ENCODE measurements at regions not wholly inside any gene's neighbourhood (a gene's known extent, or its start where the extent isn't known, plus 50 kb on each side); places are given as distances from the start of the nearest gene placed in this dataset.

GRCh38 chr11:69887841-69888427 is 68.7 kb upstream of the FGF3 start:
- no peak overlapping the region for H3K27ac ChIP-seq
- no peak for TF ChIP-seq CTCF (conservative IDR thresholded peaks at IDR 0.05)
- no peak for TF ChIP-seq ZFX (IDR thresholded peaks at IDR 0.05)

GRCh38 chr11:69888483-69889181 is 69.4 kb upstream of the FGF3 start:
- TF ChIP-seq ZFX (IDR thresholded peaks at IDR 0.05), result no peak
- peak; percentile 96 for TF ChIP-seq CTCF (conservative IDR thresholded peaks at IDR 0.05)
- H3K27ac ChIP-seq, result no peak overlapping the region

DNA sequence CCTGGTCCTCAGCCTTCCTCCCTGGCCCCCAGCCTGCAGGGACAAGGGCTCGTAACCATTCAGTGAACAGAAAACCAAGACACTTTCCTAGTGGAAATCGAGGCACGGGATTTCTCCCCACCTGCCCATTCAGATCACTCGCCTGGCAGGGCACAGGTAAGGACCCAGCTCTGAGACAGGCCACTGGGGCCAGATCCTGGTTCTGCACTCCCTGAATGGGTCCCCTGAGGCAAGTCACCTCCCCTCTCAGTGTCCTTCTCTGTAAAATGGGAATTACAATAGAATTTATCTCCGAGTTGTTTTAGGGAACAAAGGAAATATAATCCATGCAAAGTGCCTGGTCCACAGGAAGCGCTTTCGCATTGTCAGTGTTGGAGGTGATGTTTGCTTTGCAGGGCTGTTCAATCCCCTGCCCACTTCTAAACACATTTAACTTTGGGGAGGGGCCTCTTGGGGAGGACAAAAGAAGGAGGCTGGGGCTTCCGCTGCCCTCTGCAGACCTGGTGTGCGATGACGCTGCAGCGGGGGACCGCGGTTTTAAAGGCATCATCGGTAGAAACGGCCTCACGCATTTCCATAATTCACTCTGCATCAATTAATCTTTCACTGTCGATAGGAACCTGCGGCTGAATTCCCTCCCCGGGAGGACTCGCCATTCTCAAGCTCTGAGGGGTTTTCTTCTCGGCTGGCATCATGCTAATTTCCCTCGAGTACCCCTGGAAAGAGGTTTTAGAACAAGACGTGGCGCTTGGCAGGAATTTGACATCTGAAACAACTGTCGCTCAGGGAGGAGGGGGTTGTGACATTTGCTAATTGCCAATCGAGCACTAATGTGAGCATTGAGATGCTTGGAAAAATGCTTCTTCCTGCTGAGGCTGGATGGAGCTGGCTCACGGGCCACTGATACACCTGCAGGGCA is 70.4 kb upstream of the FGF3 start:
- no peak overlapping the region for H3K27ac ChIP-seq

DNA sequence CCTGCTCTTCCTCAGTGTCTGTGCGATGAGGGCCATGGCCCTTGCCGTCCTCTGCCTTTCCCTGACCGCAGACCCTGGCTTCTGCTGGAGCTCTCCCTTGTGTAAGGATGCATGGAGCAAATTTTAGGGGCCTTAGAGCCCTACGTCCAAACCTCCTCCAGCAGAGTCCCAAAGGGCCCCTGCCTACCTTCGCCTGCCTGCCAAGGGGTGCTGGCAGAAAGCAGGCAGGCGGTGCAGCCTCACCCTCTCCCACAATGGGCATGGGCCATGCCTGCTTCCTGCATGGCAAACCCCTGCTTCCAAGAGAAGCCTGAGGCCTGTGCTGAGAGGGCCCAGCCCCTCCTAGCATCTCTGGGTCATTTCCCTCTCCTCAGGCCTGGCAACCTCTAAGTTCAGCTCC is 71.3 kb upstream of the FGF3 start:
- TF ChIP-seq ZFX (IDR thresholded peaks at IDR 0.05), result no peak
- no peak for TF ChIP-seq CTCF (conservative IDR thresholded peaks at IDR 0.05)
- no peak overlapping the region for H3K27ac ChIP-seq

More for the DNA sequence above, 70.4 kb upstream of the FGF3 start:
- TF ChIP-seq CTCF (conservative IDR thresholded peaks at IDR 0.05) (no peak), ZFX (IDR thresholded peaks at IDR 0.05) (no peak)

DNA sequence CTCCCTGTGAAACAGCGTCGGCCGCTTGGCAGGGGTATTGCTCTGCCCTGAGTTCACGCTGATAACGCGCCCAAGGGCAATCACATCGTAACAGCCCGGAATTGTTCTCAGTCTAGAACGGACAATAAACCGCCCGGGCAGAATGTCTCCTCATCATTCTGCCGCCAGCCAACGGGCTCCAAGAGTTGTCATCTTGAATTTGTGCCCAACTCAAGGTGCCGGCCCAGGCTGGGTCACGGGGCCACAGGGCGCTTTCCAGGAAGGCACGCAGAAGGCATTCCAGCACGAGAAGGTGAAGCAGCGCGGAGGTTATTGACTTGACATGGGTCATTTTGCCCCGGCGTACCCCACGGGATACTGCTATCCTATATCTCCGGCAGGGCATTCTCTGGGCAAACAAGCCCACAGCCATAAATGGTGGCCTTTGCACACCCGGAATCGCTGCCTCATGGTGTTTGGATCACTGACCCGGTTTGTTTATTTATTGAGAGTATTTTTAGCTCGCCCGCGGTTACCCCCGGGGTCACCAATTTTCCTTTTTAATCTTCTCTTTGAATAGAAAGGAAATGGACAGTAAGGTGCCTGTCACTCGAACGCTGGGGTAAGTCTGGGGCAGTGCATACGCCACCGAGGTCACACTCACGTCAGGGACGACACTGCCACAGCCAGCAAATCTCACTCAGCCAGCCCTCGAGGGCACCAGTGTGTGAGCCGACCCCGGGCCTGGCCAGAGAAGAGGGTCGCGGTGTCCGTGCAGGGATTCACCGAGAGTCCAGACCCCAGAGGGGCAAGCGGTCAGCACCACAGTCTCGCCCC is 72.4 kb upstream of the FGF3 start:
- TF ChIP-seq CTCF (conservative IDR thresholded peaks at IDR 0.05) (no peak), ZFX (IDR thresholded peaks at IDR 0.05) (no peak)
- H3K27ac ChIP-seq, result no peak overlapping the region

- H3K27ac ChIP-seq, result no peak overlapping the region
- no peak for TF ChIP-seq CTCF (conservative IDR thresholded peaks at IDR 0.05)
- TF ChIP-seq ZFX (IDR thresholded peaks at IDR 0.05), result no peak
Measured at GRCh38 chr11:69892237-69892985, 73.2 kb upstream of the FGF3 start.

Data from C4-2B (cell line).